Aorta (tissue), 5 donors: ENCODE measurements at regions not wholly inside any gene's neighbourhood (a gene's known extent, or its start where the extent isn't known, plus 50 kb on each side); places are given as distances from the start of the nearest gene placed in this dataset.

ENCODE experiments used
- ATAC-seq: fragments of 200-7000 bp; cut with Tn5 transposase; one replicate; pipeline ENCODE4 v1.9.1; 2022; ENCODE audit warnings: moderate library complexity; ENCODE audit not compliant: low FRiP score
- DNase-seq, 2 donors: peaks; one replicate each; pipeline ENCODE4 v3.0.0-alpha.2; 2020
- H3K27ac ChIP-seq, 2 donors: one replicate each; pipeline ENCODE4 v1.5.1; 2013; ENCODE audit warnings: low read length in 2 of 2, mild to moderate bottlenecking in 2 of 2, moderate library complexity in 2 of 2, control low read depth in 1 of 2, inconsistent platforms in 1 of 2, low read depth in 1 of 2
- H3K27me3 ChIP-seq, 2 donors: one replicate each; pipeline ENCODE4 v1.6.1; 2013; ENCODE audit warnings: control low read depth in 1 of 2, low read length in 1 of 2, mild to moderate bottlenecking in 1 of 2, moderate library complexity in 1 of 2; ENCODE audit not compliant: insufficient read depth in 2 of 2, control insufficient read depth in 1 of 2
- H3K36me3 ChIP-seq, 2 donors: one replicate each; pipeline ENCODE4 v1.6.1; 2013; ENCODE audit warnings: control low read depth in 1 of 2, low read length in 1 of 2, mild to moderate bottlenecking in 1 of 2; ENCODE audit not compliant: insufficient read depth in 2 of 2, control insufficient read depth in 1 of 2
- H3K4me1 ChIP-seq, 2 donors: one replicate each; pipeline ENCODE4 v1.6.1; 2013; ENCODE audit warnings: low read length in 2 of 2, control low read depth in 1 of 2, mild to moderate bottlenecking in 1 of 2, moderate library complexity in 1 of 2; ENCODE audit not compliant: insufficient read depth in 2 of 2, control insufficient read depth in 1 of 2
- H3K4me3 ChIP-seq, 2 donors: one replicate each; pipeline ENCODE4 v1.5.1; 2013; ENCODE audit warnings: low read length in 2 of 2, control low read depth in 1 of 2, mild to moderate bottlenecking in 1 of 2
- H3K9me3 ChIP-seq: one replicate; pipeline ENCODE4 v1.6.1; 2013; ENCODE audit warnings: mild to moderate bottlenecking, low read length; ENCODE audit not compliant: control insufficient read depth
- WGBS, 2 donors: extraction: QIAGEN DNeasy Blood & Tissue Kit; methylation state at CpG; one replicate each; pipeline ENCODE4 v1.1.7; 2013; 5-methylcytosine and 5-hydroxymethylcytosine counted together
- intact Hi-C, 2 donors: fragments of 100-400 bp; cut with DNase I; formaldehyde crosslinking; loops; one replicate each; pipeline versions ENCODE4 v1.14.2 to v1.15.0; 2022
- donor health status: healthy with polysubstance abuse.
- donor health status: Bipolar disorder and iron deficiency.
- donor health status: DM: no; HTN: no; CAD: no.
- donor health status: DM: no; HTN: no; CAD: no.
- donor health status: DM: yes; HTN: yes; CAD: no.

- DNase-seq, result no peak
- H3K27me3 ChIP-seq, result no peaks in the 10 kb centered on the region
- H3K4me3 ChIP-seq, result no peak overlapping the region
- no peak for ATAC-seq
- no peaks in the 10 kb centered on the region for H3K4me1 ChIP-seq
- H3K27ac ChIP-seq, result no peak overlapping the region
- 81 to 82% methylated on average over 2 of the region's 2 CpGs for WGBS, 2 donors
- intact Hi-C loops, result no loop called here
- H3K9me3 ChIP-seq, result no peaks in the 10 kb centered on the region
- no peaks in the 10 kb centered on the region for H3K36me3 ChIP-seq
Measured at GRCh38 chr18:5626130-5626880, 82.5 kb upstream of the EPB41L3 start.

GRCh38 chr18:5625076-5625475 is 81.3 kb upstream of the EPB41L3 start:
- WGBS, 2 donors, result 9 to 27% methylated on average over 4 of the region's 4 CpGs
- Histone ChIP-seq H3K36me3 (no peaks in the 10 kb centered on the region), H3K27me3 (no peaks in the 10 kb centered on the region)

GRCh38 chr18:5622905-5623304 is 79.1 kb upstream of the EPB41L3 start:
- Histone ChIP-seq H3K9me3 (peaks cover 1% of the 10 kb centered on the region), H3K36me3 (no peaks in the 10 kb centered on the region), H3K4me1 (no peaks in the 10 kb centered on the region), H3K4me3 (no peak overlapping the region), H3K27ac (no peak overlapping the region), H3K27me3 (no peaks in the 10 kb centered on the region)
- no peak for ATAC-seq
- DNase-seq, result no peak
- 52 to 64% methylated on average over 4 of the region's 4 CpGs for WGBS, 2 donors
- intact Hi-C loops, result no loop called here

More at GRCh38 chr18:5625076-5625475, 81.3 kb upstream of the EPB41L3 start:
- DNase-seq (no peak), ATAC-seq (no peak)
- intact Hi-C loops, result no loop called here
- no peak overlapping the region for H3K27ac ChIP-seq
- H3K9me3 ChIP-seq, result peaks cover 1% of the 10 kb centered on the region
- H3K4me1 ChIP-seq, result no peaks in the 10 kb centered on the region
- H3K4me3 ChIP-seq, result no peak overlapping the region

- no peak for ATAC-seq
Measured at GRCh38 chr18:5620289-5620688, 76.5 kb upstream of the EPB41L3 start.

GRCh38 chr18:5619376-5619775 is 75.6 kb upstream of the EPB41L3 start:
- Histone ChIP-seq H3K27ac (no peak overlapping the region), H3K4me1 (no peaks in the 10 kb centered on the region), H3K4me3 (no peak overlapping the region), H3K36me3 (no peaks in the 10 kb centered on the region), H3K27me3 (no peaks in the 10 kb centered on the region), H3K9me3 (peaks cover 1% of the 10 kb centered on the region)
- 36 to 38% methylated on average over 1 of the region's 1 CpG for WGBS, 2 donors
- DNase-seq (no peak), ATAC-seq (no peak)
- intact Hi-C loops, result no loop called here

More at GRCh38 chr18:5620289-5620688, 76.5 kb upstream of the EPB41L3 start:
- H3K27me3 ChIP-seq, result no peaks in the 10 kb centered on the region
- no peak overlapping the region for H3K4me3 ChIP-seq
- DNase-seq, result no peak
- intact Hi-C loops, result no loop called here
- H3K9me3 ChIP-seq, result peaks cover 1% of the 10 kb centered on the region
- no peaks in the 10 kb centered on the region for H3K4me1 ChIP-seq
- WGBS, 2 donors, result 36 to 43% methylated on average over 3 of the region's 3 CpGs
- H3K36me3 ChIP-seq, result no peaks in the 10 kb centered on the region
- no peak overlapping the region for H3K27ac ChIP-seq

GRCh38 chr18:5618047-5618688 is 74.4 kb upstream of the EPB41L3 start:
- Histone ChIP-seq H3K27me3 (no peaks in the 10 kb centered on the region), H3K9me3 (peaks cover 1% of the 10 kb centered on the region), H3K4me1 (no peaks in the 10 kb centered on the region), H3K36me3 (no peaks in the 10 kb centered on the region), H3K27ac (no peak overlapping the region), H3K4me3 (no peak overlapping the region)
- 33 to 47% methylated on average over 6 of the region's 6 CpGs for WGBS, 2 donors
- DNase-seq, result no peak
- no peak for ATAC-seq
- intact Hi-C loops, result no loop called here

GRCh38 chr18:5611221-5611620 is 67.4 kb upstream of the EPB41L3 start:
- Histone ChIP-seq H3K9me3 (no peaks in the 10 kb centered on the region), H3K36me3 (no peaks in the 10 kb centered on the region), H3K27me3 (no peaks in the 10 kb centered on the region), H3K4me3 (no peak overlapping the region), H3K4me1 (no peaks in the 10 kb centered on the region), H3K27ac (no peak overlapping the region)
- WGBS, 2 donors, result 78 to 83% methylated on average over 4 of the region's 4 CpGs
- ATAC-seq (no peak), DNase-seq (no peak)
- intact Hi-C loops, result no loop called here

- H3K36me3 ChIP-seq, result no peaks in the 10 kb centered on the region
- ATAC-seq (no peak), DNase-seq (no peak)
- 70% methylated on average over 2 of the region's 2 CpGs for WGBS, 2 donors
- H3K4me1 ChIP-seq, result no peaks in the 10 kb centered on the region
- peaks cover 1% of the 10 kb centered on the region for H3K9me3 ChIP-seq
- H3K4me3 ChIP-seq, result no peak overlapping the region
- intact Hi-C loops, result no loop called here
- H3K27me3 ChIP-seq, result no peaks in the 10 kb centered on the region
- no peak overlapping the region for H3K27ac ChIP-seq
Measured at GRCh38 chr18:5608846-5609245, 65.0 kb upstream of the EPB41L3 start.

GRCh38 chr18:5606951-5607350 is 63.2 kb upstream of the EPB41L3 start:
- Histone ChIP-seq H3K4me1 (no peaks in the 10 kb centered on the region), H3K36me3 (no peaks in the 10 kb centered on the region), H3K27ac (no peak overlapping the region), H3K27me3 (no peaks in the 10 kb centered on the region), H3K4me3 (no peak overlapping the region), H3K9me3 (peaks cover 1% of the 10 kb centered on the region)
- DNase-seq (no peak), ATAC-seq (no peak)
- WGBS, 2 donors, result 65 to 67% methylated on average over 6 of the region's 6 CpGs
- intact Hi-C loops, result no loop called here
